ENCODE measurements at regions not wholly inside any gene's neighbourhood (a gene's known extent, or its start where the extent isn't known, plus 50 kb on each side); places are given as distances from the start of the nearest gene placed in this dataset.

DNA sequence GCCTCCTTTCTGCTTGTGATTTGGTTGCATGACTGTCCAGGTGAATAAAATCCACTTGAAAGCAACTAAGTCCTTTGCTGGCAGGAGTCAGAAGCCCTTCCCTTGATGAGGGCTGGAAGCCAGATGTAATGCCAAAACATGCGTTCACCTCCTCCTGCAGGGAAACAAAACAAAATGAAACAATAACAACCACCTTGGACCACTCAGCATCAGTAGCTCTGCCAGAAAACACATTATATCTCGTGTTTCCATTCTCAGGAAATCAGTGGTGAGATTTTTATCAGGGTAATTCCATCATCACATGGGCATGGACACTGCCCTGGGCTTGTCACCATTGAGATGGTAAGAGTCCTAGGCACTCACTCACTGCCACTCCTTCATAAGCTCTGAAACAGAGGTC lies 350.3 kb upstream of the ACTBL2 start:
- DNase-seq (ENCODE audit: low read depth) = no peak
- no peak overlapping the region for H3K4me3 ChIP-seq (ENCODE audit: low read depth, low read length)
- no peak for TF ChIP-seq CTCF (IDR thresholded peaks at IDR 0.05; ENCODE audit: insufficient read depth, low read depth, low read length)

GRCh38 chr5:57831932-57832331 lies 349.3 kb upstream of the ACTBL2 start:
- TF ChIP-seq CTCF (IDR thresholded peaks at IDR 0.05; ENCODE audit: insufficient read depth, low read depth, low read length) = no peak
- no peak for DNase-seq (ENCODE audit: low read depth)

GRCh38 chr5:57831090-57831489 lies 348.5 kb upstream of the ACTBL2 start:
- no peak overlapping the region for H3K4me3 ChIP-seq (ENCODE audit: low read depth, low read length)
- TF ChIP-seq CTCF (IDR thresholded peaks at IDR 0.05; ENCODE audit: insufficient read depth, low read depth, low read length) = no peak
- no peak for DNase-seq (ENCODE audit: low read depth)

More at GRCh38 chr5:57831932-57832331, 349.3 kb upstream of the ACTBL2 start:
- no peak overlapping the region for H3K4me3 ChIP-seq (ENCODE audit: low read depth, low read length)

GRCh38 chr5:57828221-57828620 lies 345.6 kb upstream of the ACTBL2 start:
- H3K4me3 ChIP-seq (ENCODE audit: low read depth, low read length) = no peak overlapping the region

GRCh38 chr5:57825031-57825686 lies 342.5 kb upstream of the ACTBL2 start:
- H3K4me3 ChIP-seq (ENCODE audit: low read depth, low read length) = no peak overlapping the region
- TF ChIP-seq CTCF (IDR thresholded peaks at IDR 0.05; ENCODE audit: insufficient read depth, low read depth, low read length) = no peak
- DNase-seq (ENCODE audit: low read depth) = no peak

More at GRCh38 chr5:57828221-57828620, 345.6 kb upstream of the ACTBL2 start:
- no peak for DNase-seq (ENCODE audit: low read depth)
- TF ChIP-seq CTCF (IDR thresholded peaks at IDR 0.05; ENCODE audit: insufficient read depth, low read depth, low read length) = no peak

DNA sequence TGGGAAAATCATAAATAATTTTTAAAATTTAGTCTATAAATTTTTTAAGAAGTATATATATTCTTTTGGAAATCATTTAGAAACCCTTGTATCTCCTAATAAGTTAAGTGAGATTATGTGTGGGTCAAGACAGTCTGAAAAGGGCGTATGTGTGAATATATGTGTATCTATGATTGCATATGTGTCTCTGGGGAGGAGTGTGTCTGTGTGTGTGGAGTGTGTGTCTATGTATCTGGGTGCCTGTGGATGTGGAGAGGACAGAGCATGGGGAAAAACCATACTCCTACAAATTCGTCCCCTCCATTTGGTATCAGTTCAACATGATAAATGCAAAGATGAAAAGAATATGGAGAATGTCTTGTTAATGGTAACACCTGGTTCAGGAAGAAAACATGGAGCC lies 342.0 kb upstream of the ACTBL2 start:
- no peak for TF ChIP-seq CTCF (IDR thresholded peaks at IDR 0.05; ENCODE audit: insufficient read depth, low read depth, low read length)
- no peak for DNase-seq (ENCODE audit: low read depth)
- H3K4me3 ChIP-seq (ENCODE audit: low read depth, low read length) = no peak overlapping the region

- no peak for DNase-seq (ENCODE audit: low read depth)
- no peak overlapping the region for H3K4me3 ChIP-seq (ENCODE audit: low read depth, low read length)
- TF ChIP-seq CTCF (IDR thresholded peaks at IDR 0.05; ENCODE audit: insufficient read depth, low read depth, low read length) = no peak
These were observed 341.4 kb upstream of the ACTBL2 start for GRCh38 chr5:57824047-57824446.
